Globus pallidus (tissue), 1 donor: ENCODE measurements at regions not wholly inside any gene's neighbourhood (a gene's known extent, or its start where the extent isn't known, plus 50 kb on each side); places are given as distances from the start of the nearest gene placed in this dataset.

Source experiments
- DNase-seq: peaks from one replicate; pipeline ENCODE4 v3.0.0-alpha.2; 2015; ENCODE audit warnings: low spot score

GRCh38 chr10:44821290-44821689, 89.8 kb upstream of the TMEM72 start:
- no peak for DNase-seq

GRCh38 chr10:44822349-44822748, 88.8 kb upstream of the TMEM72 start:
- no peak for DNase-seq

- no peak for DNase-seq
These were observed 88.2 kb upstream of the TMEM72 start for GRCh38 chr10:44822966-44823365.

DNA sequence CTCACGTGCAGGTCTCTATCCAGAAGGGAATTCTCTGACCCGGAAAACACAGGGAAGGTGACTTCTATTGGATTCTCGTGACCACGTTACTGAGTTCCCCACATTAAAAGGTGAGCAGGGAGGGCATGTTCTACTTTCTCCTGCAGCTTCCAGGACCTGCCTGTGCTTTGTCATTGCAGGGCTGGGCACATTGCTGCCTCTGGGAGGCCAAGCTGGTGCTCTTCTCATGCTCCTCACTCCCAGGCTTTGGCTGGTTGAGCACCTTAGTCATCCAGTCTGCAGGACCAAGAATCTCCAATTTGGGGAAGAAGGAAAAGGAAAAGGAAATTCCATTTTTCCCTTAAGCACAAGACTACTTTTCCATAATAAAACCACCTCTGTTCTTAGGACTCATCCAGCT, 86.5 kb upstream of the TMEM72 start:
- no peak for DNase-seq

- DNase-seq: no peak
These were observed 83.6 kb upstream of the TMEM72 start for GRCh38 chr10:44827431-44828006.

GRCh38 chr10:44828508-44829142, 82.5 kb upstream of the TMEM72 start:
- no peak for DNase-seq

DNA sequence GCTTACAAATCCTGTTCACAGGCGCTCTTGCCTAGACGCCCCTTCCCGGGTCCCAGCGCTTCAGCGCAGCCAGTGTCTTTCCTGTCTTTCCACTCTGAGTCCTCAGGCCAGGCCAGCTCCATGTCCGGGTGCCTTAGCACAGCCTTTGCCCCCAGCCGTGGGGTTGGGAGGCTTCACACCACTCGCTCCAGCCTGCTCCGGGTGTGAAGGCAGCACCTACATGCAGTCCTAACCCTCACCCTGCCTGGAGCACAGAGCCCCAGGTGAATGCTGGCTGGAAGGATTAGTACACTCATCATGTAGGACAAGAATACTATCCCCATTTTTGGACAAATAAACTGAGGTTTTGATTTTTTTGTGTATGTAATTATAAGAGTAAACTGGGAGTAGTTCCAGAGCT, 81.7 kb upstream of the TMEM72 start:
- no peak for DNase-seq

DNA sequence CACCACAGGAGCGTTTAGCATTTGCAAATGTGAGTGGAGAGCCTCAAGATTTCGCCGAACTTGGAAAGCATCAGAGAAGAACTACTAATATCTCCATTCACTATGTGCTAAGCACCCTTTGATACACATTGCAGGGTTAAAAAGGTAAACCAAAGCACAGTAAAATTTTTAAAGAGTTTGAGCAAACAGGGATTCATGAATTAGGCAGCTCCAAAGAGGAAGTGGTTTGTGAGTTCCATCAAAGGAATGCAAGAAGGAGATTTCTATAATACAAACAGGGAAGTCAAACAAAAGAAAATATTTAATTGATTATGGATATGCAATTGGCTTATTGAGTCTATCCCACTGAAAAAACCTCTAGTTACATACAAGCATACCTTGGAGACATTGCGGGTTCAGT, 81.1 kb upstream of the TMEM72 start:
- no peak for DNase-seq

- DNase-seq: no peak
These were observed 79.6 kb upstream of the TMEM72 start for GRCh38 chr10:44831581-44831980.

- DNase-seq: no peak
These were observed 78.3 kb upstream of the TMEM72 start for GRCh38 chr10:44832595-44833390.

DNA sequence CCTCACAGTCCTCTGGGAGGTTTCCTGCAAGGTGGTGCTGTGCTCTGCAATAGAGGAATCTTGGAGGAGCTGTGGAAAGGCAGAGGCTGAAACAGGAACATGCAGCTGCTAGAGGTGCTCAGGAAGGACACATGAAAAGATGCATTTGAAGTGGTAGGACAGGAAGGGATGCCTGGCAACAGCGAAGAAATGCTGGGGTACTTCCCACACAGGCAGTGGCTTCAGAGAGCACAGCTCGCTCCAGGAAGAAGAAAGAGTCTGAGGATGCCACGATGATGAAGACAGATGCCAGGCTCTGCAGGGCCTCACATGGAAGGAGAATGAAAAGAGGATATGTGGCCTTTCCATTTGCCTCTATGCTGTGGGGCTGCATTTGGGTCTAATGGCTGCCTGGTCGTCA, 77.0 kb upstream of the TMEM72 start:
- DNase-seq: no peak

DNA sequence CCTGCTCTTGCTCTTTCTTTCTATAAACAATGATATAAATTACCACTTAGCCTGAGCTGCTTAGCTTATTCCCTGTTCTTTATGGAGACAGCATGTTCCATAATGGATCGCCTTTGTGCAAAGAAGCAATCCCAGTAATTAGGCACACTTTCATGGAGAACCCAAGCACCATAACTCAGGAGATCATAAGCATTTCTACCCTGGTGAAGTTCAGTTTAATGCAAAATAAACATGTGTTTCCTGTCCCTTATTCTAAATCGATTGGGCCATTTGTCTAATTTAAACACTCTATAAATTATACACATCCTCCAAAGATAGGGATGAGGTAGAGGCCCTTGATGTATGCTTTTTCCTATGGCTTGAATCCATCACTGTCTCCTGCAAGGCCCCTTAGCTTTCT, 75.8 kb upstream of the TMEM72 start:
- no peak for DNase-seq

GRCh38 chr10:44843484-44843883, 67.7 kb upstream of the TMEM72 start:
- DNase-seq: no peak

GRCh38 chr10:44845361-44846175, 65.6 kb upstream of the TMEM72 start:
- DNase-seq: no peak

GRCh38 chr10:44847110-44847509, 64.0 kb upstream of the TMEM72 start:
- no peak for DNase-seq

- DNase-seq: no peak
These were observed 62.9 kb upstream of the TMEM72 start for GRCh38 chr10:44848211-44848610.

DNA sequence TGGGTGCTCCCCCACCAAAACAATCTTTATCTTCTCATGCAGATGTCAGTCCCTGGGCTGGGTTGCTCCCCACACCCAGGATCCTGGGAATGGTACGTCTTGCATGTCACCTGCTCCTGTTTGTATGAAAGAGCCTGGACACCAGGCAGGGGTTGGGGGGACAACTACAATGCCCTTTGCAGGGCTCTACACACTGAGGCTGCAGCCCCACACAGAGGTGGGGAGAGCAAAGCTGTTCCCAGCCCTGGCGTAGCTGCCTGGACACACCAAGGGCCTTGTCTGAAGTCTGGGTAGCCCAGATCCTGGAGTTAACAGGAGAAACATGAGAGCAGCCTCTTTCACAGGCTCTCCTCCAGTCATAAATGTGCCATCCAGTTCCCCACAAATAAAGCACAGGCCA, 61.2 kb upstream of the TMEM72 start:
- no peak for DNase-seq

- no peak for DNase-seq
These were observed 60.7 kb upstream of the TMEM72 start for GRCh38 chr10:44850356-44850934.

DNA sequence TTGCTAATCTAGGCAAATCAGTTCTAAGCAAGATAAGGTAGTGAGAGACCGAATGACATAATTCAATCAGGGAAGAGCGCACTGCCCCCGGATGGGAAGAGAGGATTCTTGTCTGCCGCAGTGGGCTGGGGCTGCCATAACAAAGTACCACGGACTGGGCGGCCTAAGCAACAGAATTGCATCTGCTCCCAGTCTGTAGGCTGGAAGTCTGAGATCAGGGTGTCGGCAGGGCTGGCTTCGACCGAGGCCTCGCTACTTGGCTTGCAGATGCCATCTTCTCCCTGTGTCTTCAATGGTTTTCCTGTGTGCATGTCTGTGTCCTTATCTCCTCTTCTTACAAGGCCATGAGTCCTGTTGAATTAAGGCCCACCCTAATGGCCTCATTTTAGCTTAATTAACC, 59.7 kb upstream of the TMEM72 start:
- no peak for DNase-seq

DNA sequence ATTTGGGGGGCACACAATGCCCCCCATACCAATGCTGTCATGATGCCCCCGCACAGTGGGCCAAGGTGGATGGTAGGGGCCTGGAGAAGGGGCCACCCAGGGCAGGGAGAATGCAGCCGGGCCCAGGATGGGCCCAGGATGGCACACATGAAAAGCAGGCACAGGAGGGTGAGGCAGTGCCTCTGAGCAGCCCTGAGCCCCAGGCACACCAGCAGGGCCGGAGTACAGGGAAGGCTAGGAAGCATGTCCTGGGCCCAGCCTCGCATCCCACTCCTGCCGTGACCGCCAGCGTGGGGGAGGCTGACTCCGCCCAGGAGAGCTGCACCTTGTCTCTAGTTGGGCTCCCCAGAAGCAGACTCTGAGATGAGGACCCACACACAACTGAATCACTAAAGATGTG, 59.3 kb upstream of the TMEM72 start:
- DNase-seq: no peak

DNA sequence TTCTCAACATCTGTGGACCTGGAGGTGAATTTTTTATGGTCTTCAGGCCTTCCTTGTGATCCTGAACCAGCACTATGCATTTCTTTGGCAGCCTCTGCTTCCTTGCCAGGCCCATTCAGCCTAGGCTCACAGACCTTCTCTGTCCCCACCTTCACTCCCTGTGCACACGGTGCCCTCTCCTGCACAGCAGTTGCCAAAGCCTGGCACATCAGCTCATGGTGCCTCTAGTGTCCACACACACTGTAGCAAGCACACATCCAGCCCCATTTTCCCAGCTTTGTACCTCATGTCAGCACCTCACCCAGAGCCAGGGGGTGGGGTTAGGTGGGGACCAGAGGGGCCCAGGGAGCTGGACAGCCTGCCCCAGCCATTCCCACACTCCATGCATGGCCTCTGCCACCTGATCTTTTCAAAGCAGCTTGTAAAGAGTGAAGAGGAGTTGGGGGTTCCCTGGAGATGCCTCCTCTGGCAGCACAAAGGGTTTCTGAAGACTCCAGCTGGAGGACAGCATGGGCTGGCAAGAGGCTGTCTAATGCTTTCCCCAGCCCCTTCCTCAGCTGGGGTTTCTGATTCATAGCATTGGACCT, 57.9 kb upstream of the TMEM72 start:
- DNase-seq: no peak

GRCh38 chr10:44853796-44854195, 57.3 kb upstream of the TMEM72 start:
- DNase-seq: no peak
